IPS-18a (cell line): ENCODE measurements at regions not wholly inside any gene's neighbourhood (a gene's known extent, or its start where the extent isn't known, plus 50 kb on each side); places are given as distances from the start of the nearest gene placed in this dataset.

Experiments used
- H3K27ac ChIP-seq: one replicate; pipeline ENCODE4 v1.5.1; 2013; ENCODE audit warnings: low read length
- H3K27me3 ChIP-seq: one replicate; pipeline ENCODE4 v1.6.1; 2013; ENCODE audit warnings: mild to moderate bottlenecking, low read length; ENCODE audit not compliant: control insufficient read depth, insufficient read depth
- H3K36me3 ChIP-seq: one replicate; pipeline ENCODE4 v1.6.1; 2013; ENCODE audit warnings: low read depth, low read length; ENCODE audit not compliant: control insufficient read depth
- H3K4me1 ChIP-seq: one replicate; pipeline ENCODE4 v1.6.1; 2013; ENCODE audit warnings: low read depth, low read length; ENCODE audit not compliant: control insufficient read depth
- H3K4me3 ChIP-seq: one replicate; pipeline ENCODE4 v1.5.1; 2013; ENCODE audit warnings: low read length
- H3K9ac ChIP-seq: one replicate; pipeline ENCODE4 v1.6.1; 2013; ENCODE audit warnings: mild to moderate bottlenecking, low read length, moderate library complexity
- H3K9me3 ChIP-seq: one replicate; pipeline ENCODE4 v1.6.1; 2013; ENCODE audit warnings: low read depth, low read length; ENCODE audit not compliant: control insufficient read depth

GRCh38 chr12:114954511-114955055 is 270.6 kb upstream of the TBX3 start:
- Histone ChIP-seq H3K9ac (no peak overlapping the region), H3K4me1 (no peaks in the 10 kb centered on the region), H3K9me3 (no peaks in the 10 kb centered on the region), H3K27me3 (no peaks in the 10 kb centered on the region), H3K27ac (no peak overlapping the region), H3K36me3 (no peaks in the 10 kb centered on the region), H3K4me3 (no peak overlapping the region)

- no peaks in the 10 kb centered on the region for H3K27me3 ChIP-seq
- no peak overlapping the region for H3K27ac ChIP-seq
- no peak overlapping the region for H3K9ac ChIP-seq
- no peaks in the 10 kb centered on the region for H3K4me1 ChIP-seq
- no peak overlapping the region for H3K4me3 ChIP-seq
- no peaks in the 10 kb centered on the region for H3K36me3 ChIP-seq
- no peaks in the 10 kb centered on the region for H3K9me3 ChIP-seq
Measured at GRCh38 chr12:114952573-114953271, 268.7 kb upstream of the TBX3 start.

DNA sequence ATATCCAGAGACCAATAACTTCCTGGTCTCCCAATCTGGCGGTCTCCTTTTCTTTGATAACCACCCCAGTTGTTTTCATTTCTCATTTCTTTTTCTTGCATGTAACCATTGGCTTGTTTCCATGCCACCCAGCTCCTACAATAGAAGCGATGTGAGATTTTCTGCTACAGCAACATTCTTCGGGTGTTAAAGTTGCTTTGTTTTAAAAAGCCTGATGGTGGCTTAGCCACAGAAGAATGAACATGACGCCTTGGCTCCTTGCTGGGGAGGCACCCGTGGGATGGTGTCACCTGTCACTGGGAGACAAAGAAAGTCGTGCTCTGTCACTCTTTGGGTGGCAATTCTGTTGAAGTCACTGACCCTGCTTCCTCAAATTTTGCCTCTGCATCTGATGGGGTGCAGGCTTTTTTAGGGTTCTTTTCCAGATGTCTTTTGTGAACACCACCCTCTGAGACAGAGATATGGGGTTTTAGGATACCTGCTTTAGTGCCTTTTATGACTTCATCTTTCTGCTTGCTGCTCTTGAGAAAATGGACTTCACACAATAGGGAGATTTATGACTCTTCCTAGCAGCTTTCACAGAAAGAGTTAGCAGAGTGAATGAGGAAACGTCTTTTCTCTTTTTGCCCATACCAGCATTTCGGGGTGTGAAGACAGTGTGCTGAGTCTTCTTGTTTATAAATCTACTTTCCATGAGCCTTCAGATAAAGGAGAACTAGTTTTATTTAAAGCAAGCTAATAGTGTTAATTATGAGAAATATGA is 265.3 kb upstream of the TBX3 start:
- Histone ChIP-seq H3K9me3 (no peaks in the 10 kb centered on the region), H3K4me3 (no peak overlapping the region), H3K27me3 (no peaks in the 10 kb centered on the region), H3K9ac (no peak overlapping the region), H3K27ac (no peak overlapping the region), H3K36me3 (no peaks in the 10 kb centered on the region), H3K4me1 (no peaks in the 10 kb centered on the region)

DNA sequence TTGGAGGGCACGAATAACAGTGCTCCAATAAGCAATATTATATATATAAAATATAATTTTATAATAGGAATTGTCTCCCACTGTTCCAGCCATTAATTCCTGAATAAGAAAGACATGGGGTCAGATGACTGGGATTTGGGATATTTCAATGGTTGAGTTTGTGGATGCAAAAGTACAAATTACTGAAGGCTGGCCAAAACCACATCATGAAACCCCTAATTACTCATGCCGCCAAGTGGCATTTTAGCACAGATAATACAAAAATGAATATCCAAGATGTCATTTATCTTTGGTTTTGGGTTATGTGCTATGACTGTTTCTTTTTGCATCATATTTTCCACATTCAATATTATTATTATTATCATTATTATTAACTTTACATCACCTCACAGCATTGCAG is 261.4 kb upstream of the TBX3 start:
- Histone ChIP-seq H3K9ac (no peak overlapping the region), H3K9me3 (no peaks in the 10 kb centered on the region), H3K27ac (no peak overlapping the region), H3K36me3 (no peaks in the 10 kb centered on the region), H3K27me3 (no peaks in the 10 kb centered on the region), H3K4me3 (no peak overlapping the region), H3K4me1 (no peaks in the 10 kb centered on the region)

GRCh38 chr12:114944736-114945135 is 260.8 kb upstream of the TBX3 start:
- H3K4me3 ChIP-seq: no peak overlapping the region
- no peaks in the 10 kb centered on the region for H3K9me3 ChIP-seq
- H3K9ac ChIP-seq: no peak overlapping the region
- no peak overlapping the region for H3K27ac ChIP-seq
- no peaks in the 10 kb centered on the region for H3K4me1 ChIP-seq
- H3K36me3 ChIP-seq: no peaks in the 10 kb centered on the region
- H3K27me3 ChIP-seq: no peaks in the 10 kb centered on the region

DNA sequence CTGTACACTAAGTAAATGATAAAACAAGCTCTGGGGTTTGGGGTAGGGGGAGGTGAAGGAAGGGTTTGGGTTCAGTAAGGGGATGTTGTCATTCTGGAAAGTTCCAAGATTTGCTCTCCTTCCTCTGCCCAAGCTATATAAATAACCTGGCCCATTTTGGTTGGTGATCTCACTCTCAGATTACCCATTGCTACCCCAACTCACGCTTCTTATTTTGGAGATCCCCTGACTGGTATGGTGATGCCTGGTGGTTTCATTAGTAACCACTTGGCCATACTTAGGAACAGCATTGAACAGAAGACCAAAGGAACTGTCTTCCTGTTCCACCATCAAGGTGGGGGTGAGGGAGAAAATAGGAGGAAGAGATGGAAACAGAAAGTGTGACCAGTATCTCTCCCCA is 259.6 kb upstream of the TBX3 start:
- Histone ChIP-seq H3K4me1 (no peaks in the 10 kb centered on the region), H3K27ac (no peak overlapping the region), H3K9ac (no peak overlapping the region), H3K36me3 (no peaks in the 10 kb centered on the region), H3K9me3 (no peaks in the 10 kb centered on the region), H3K4me3 (no peak overlapping the region), H3K27me3 (no peaks in the 10 kb centered on the region)

- Histone ChIP-seq H3K27ac (no peak overlapping the region), H3K4me1 (no peaks in the 10 kb centered on the region), H3K36me3 (no peaks in the 10 kb centered on the region), H3K9ac (no peak overlapping the region), H3K9me3 (no peaks in the 10 kb centered on the region), H3K4me3 (no peak overlapping the region), H3K27me3 (no peaks in the 10 kb centered on the region)
Measured at GRCh38 chr12:114938487-114939210, 254.7 kb upstream of the TBX3 start.

DNA sequence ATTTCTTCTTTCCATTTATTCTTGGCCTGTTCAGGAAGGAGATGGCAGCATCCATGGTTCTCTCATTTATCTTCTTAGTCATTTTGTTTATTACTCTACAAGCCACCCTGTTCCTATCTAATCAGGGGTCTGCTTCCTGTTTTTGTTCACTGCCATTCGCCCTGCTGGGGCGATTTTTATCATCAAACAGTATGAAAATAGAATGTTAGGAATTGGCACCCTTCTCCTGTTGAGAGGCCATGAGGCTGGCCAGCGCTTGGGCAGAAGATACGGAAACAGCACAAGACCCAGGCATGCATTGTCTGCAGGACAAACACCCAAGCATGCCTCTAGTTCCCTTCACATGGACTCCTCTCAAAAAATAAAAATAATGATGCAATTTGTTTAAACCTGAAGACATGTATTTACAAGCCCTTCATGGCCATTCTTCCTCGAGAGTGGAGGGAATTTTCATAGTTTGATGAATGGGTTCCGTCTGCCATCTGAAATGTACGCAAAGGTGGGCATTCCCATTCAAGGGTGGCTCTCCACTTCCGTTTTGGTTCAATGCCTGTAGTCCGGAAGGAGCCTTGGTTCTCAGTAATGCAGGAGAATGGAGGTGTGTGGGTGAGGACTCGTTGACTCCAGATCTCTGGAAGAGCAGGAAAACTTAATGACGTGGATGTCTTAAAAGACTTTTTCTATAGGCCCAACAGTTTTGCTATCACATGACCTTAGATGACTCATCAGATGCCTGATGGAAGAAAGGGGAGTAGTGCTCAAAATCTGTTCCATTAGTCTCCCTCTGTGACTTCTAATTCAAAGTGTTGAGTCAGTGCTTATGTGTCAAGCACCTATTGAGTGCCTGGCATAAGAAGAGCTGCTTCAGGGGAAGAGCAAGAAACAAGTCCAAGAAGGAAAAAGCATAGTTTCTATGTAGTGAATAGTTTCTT is 252.4 kb upstream of the TBX3 start:
- H3K27ac ChIP-seq: no peak overlapping the region
- H3K9ac ChIP-seq: no peak overlapping the region
- no peaks in the 10 kb centered on the region for H3K4me1 ChIP-seq
- H3K27me3 ChIP-seq: no peaks in the 10 kb centered on the region
- no peak overlapping the region for H3K4me3 ChIP-seq
- no peaks in the 10 kb centered on the region for H3K36me3 ChIP-seq
- no peaks in the 10 kb centered on the region for H3K9me3 ChIP-seq

GRCh38 chr12:114935658-114936057 is 251.7 kb upstream of the TBX3 start:
- Histone ChIP-seq H3K9ac (no peak overlapping the region), H3K4me1 (no peaks in the 10 kb centered on the region), H3K36me3 (no peaks in the 10 kb centered on the region), H3K9me3 (no peaks in the 10 kb centered on the region), H3K4me3 (no peak overlapping the region), H3K27ac (no peak overlapping the region), H3K27me3 (no peaks in the 10 kb centered on the region)

DNA sequence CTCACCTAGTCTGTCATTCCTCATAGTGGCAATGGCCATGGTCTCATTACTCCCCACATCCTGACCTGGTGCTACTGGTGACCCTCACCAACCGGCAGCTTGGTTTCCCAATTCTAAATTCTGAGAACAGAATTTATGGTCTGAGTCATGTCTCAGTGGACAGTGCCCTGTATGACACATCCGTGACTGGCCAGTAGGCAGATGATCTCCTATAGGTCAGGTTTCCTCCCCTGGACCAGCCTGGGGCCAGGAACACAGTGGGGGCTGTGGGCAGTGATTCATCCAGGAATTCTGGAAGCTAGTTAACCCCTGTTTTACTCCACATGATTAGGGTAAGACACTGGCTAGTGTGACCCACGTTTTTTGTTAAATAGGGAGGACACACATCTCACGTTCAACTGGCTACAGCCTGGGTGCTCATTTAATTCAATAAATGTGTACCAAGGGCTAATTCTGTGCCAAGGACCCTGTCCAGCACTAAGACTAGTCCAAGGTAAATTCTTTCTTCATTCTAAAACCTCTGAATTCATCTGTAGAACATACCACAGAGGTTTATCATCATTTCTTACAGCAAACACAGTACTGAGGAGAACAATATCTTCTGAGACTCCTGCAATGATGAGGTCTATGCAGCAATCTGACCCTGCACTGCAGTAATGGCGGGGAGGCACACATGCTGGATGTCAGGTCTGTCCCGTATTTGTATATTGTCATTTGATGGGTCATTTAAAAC is 249.6 kb upstream of the TBX3 start:
- Histone ChIP-seq H3K36me3 (no peaks in the 10 kb centered on the region), H3K27ac (no peak overlapping the region), H3K9me3 (no peaks in the 10 kb centered on the region), H3K9ac (no peak overlapping the region), H3K27me3 (no peaks in the 10 kb centered on the region), H3K4me1 (no peaks in the 10 kb centered on the region), H3K4me3 (no peak overlapping the region)
